ENCODE measurements at regions not wholly inside any gene's neighbourhood (a gene's known extent, or its start where the extent isn't known, plus 50 kb on each side); places are given as distances from the start of the nearest gene placed in this dataset.

DNA sequence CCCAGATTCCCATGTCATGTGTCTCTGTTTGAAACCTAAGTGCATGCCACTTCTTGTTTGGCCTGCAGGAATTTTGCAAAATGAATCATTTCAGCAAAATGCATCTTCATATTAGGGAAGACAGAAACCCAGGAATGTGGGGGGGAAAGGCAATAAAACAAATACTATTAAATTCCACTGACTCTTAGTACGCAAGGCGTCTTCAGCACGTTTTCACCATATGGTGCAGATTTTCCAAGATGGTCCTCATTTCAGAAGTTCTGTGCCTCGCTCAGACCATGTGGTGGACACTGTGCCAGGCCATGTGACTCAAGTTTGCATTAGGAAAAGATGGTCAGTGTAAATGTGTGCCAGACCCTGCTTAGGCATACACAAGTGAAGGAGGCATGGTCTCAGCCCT lies 184.0 kb downstream of the ACTL7B start:
- Mint-ChIP-seq H3K36me3 (ENCODE audit: low read depth) (no peaks in the 10 kb centered on the region), H3K27me3 (ENCODE audit: low read depth) (no peaks in the 10 kb centered on the region), H3K4me1 (ENCODE audit: low read depth) (no peaks in the 10 kb centered on the region), H3K9me3 (no peaks in the 10 kb centered on the region), H3K4me3 (no peak overlapping the region), H3K27ac (no peak overlapping the region)
- no peak for DNase-seq (ENCODE audit: low spot score)

- no peaks in the 10 kb centered on the region for H3K9me3 Mint-ChIP-seq
- H3K4me3 Mint-ChIP-seq, result no peak overlapping the region
- no peak overlapping the region for H3K27ac Mint-ChIP-seq
- no peak for DNase-seq (ENCODE audit: low spot score)
- H3K27me3 Mint-ChIP-seq (ENCODE audit: low read depth), result no peaks in the 10 kb centered on the region
- no peaks in the 10 kb centered on the region for H3K4me1 Mint-ChIP-seq (ENCODE audit: low read depth)
- H3K36me3 Mint-ChIP-seq (ENCODE audit: low read depth), result no peaks in the 10 kb centered on the region
Measured at GRCh38 chr9:108671176-108671575, 184.6 kb downstream of the ACTL7B start.

DNA sequence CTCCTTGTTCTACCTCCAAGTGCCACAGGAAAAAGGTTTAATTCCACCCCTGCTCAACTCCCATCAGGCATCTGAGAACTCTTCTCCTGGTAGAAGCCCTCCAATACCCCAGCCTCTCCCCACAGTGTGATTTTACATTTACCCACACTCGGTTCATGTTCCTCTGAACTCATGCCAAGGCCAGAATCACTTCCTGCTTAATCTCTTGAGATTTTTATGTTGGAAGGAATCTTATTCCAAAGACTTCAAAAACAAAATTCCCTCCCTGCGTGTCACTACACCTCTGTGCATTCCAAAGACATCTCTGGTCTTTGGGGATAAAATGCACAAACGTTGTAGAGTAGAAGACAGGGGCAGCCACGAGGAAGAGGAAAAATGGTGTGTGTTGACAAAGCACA lies 186.8 kb downstream of the ACTL7B start:
- Mint-ChIP-seq H3K27me3 (ENCODE audit: low read depth) (no peaks in the 10 kb centered on the region), H3K4me3 (no peak overlapping the region), H3K36me3 (ENCODE audit: low read depth) (no peaks in the 10 kb centered on the region), H3K9me3 (no peaks in the 10 kb centered on the region), H3K27ac (no peak overlapping the region), H3K4me1 (ENCODE audit: low read depth) (no peaks in the 10 kb centered on the region)
- no peak for DNase-seq (ENCODE audit: low spot score)

DNA sequence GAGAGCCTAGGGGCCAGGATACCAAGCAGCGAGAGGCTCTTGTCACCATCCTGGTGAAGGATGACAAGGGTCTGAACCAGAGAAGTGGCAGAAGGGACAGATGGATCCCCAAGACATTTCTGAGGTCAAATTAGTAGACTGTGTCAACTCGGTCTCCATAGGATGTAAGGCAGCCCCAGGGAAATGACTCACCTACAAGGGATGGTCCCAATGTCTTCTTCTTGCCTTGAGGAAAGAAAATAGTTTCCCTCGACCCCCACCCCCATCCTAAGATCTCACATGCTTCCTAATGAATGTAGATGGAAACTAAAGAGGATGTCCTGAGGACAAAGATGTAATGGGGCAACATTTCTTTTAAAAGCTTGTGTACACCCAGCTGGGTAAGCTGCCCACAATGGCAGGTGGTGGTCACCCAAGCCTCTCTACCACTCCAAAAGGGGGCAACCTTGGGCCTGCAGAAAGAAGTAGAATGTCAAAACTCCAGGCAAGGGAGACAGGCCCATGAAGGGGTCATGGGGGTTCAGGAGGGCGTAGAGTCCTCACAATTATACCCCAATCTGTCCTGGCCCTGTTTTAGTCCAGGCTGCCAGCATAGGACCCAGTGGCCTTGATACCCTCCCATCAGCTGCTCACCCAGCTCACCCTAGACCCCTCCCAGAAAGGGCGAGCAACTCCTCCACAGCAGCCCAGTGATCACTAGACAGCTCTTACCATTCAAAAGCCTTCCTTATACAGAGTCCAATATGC lies 187.4 kb downstream of the ACTL7B start:
- DNase-seq (ENCODE audit: low spot score), result no peak
- Mint-ChIP-seq H3K4me3 (no peak overlapping the region), H3K27me3 (ENCODE audit: low read depth) (no peaks in the 10 kb centered on the region), H3K36me3 (ENCODE audit: low read depth) (no peaks in the 10 kb centered on the region), H3K9me3 (no peaks in the 10 kb centered on the region), H3K4me1 (ENCODE audit: low read depth) (no peaks in the 10 kb centered on the region), H3K27ac (no peak overlapping the region)

GRCh38 chr9:108666240-108666784 lies 189.5 kb downstream of the ACTL7B start:
- H3K4me3 Mint-ChIP-seq, result no peak overlapping the region
- DNase-seq (ENCODE audit: low spot score), result no peak
- no peaks in the 10 kb centered on the region for H3K4me1 Mint-ChIP-seq (ENCODE audit: low read depth)
- H3K36me3 Mint-ChIP-seq (ENCODE audit: low read depth), result no peaks in the 10 kb centered on the region
- no peak overlapping the region for H3K27ac Mint-ChIP-seq
- H3K27me3 Mint-ChIP-seq (ENCODE audit: low read depth), result no peaks in the 10 kb centered on the region
- H3K9me3 Mint-ChIP-seq, result peaks cover 6% of the 10 kb centered on the region

DNA sequence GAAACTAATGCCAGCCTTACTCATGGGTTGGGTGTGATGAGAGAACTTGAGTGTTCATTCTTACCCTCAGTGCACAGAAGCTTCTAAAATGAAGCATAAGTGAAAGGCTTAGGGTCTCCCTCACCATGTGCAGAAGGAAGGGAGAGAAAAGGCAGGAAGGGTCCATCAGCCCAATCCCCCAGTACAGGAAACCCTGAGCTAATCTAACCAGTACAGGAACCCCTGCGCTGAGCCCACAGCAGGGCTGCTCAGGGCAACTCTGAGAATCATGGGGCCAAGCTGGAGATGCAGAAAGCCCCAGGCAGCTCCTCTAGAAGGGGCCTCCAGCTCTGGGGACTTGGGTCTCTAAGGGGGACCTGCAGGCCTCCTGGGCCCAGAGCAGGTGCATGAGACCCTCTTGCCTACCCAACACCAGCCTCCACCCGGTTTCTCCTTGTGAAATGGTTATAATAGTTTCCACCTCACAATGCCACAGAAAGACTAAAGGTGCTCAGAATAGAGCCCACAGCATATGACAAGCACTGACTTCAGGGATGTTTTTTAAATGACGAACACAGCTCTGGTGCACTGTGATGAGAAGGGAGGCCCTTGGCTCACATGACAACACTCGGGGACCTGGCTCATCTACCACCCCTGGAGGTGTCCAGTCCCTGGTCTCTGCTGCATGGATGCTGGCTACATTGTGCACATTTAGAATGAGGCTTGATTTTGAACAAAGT lies 190.1 kb downstream of the ACTL7B start:
- Mint-ChIP-seq H3K4me3 (no peak overlapping the region), H3K9me3 (peaks cover 10% of the 10 kb centered on the region), H3K4me1 (ENCODE audit: low read depth) (no peaks in the 10 kb centered on the region), H3K27me3 (ENCODE audit: low read depth) (no peaks in the 10 kb centered on the region), H3K27ac (no peak overlapping the region), H3K36me3 (ENCODE audit: low read depth) (no peaks in the 10 kb centered on the region)
- DNase-seq (ENCODE audit: low spot score), result no peak

- DNase-seq (ENCODE audit: low spot score), result no peak
- H3K27ac Mint-ChIP-seq, result no peak overlapping the region
- no peaks in the 10 kb centered on the region for H3K4me1 Mint-ChIP-seq (ENCODE audit: low read depth)
- peaks cover 19% of the 10 kb centered on the region for H3K9me3 Mint-ChIP-seq
- H3K27me3 Mint-ChIP-seq (ENCODE audit: low read depth), result no peaks in the 10 kb centered on the region
- no peaks in the 10 kb centered on the region for H3K36me3 Mint-ChIP-seq (ENCODE audit: low read depth)
- H3K4me3 Mint-ChIP-seq, result no peak overlapping the region
Measured at GRCh38 chr9:108664309-108665255, 191.2 kb downstream of the ACTL7B start.

GRCh38 chr9:108663422-108663821 lies 192.4 kb downstream of the ACTL7B start:
- no peak for DNase-seq (ENCODE audit: low spot score)
- Mint-ChIP-seq H3K27me3 (ENCODE audit: low read depth) (no peaks in the 10 kb centered on the region), H3K4me1 (ENCODE audit: low read depth) (no peaks in the 10 kb centered on the region), H3K36me3 (ENCODE audit: low read depth) (no peaks in the 10 kb centered on the region), H3K9me3 (peaks cover 28% of the 10 kb centered on the region), H3K27ac (no peak overlapping the region), H3K4me3 (no peak overlapping the region)

GRCh38 chr9:108662956-108663355 lies 192.8 kb downstream of the ACTL7B start:
- no peaks in the 10 kb centered on the region for H3K36me3 Mint-ChIP-seq (ENCODE audit: low read depth)
- no peaks in the 10 kb centered on the region for H3K27me3 Mint-ChIP-seq (ENCODE audit: low read depth)
- no peaks in the 10 kb centered on the region for H3K4me1 Mint-ChIP-seq (ENCODE audit: low read depth)
- H3K4me3 Mint-ChIP-seq, result no peak overlapping the region
- no peak overlapping the region for H3K27ac Mint-ChIP-seq
- DNase-seq (ENCODE audit: low spot score), result no peak
- H3K9me3 Mint-ChIP-seq, result peaks cover 29% of the 10 kb centered on the region

DNA sequence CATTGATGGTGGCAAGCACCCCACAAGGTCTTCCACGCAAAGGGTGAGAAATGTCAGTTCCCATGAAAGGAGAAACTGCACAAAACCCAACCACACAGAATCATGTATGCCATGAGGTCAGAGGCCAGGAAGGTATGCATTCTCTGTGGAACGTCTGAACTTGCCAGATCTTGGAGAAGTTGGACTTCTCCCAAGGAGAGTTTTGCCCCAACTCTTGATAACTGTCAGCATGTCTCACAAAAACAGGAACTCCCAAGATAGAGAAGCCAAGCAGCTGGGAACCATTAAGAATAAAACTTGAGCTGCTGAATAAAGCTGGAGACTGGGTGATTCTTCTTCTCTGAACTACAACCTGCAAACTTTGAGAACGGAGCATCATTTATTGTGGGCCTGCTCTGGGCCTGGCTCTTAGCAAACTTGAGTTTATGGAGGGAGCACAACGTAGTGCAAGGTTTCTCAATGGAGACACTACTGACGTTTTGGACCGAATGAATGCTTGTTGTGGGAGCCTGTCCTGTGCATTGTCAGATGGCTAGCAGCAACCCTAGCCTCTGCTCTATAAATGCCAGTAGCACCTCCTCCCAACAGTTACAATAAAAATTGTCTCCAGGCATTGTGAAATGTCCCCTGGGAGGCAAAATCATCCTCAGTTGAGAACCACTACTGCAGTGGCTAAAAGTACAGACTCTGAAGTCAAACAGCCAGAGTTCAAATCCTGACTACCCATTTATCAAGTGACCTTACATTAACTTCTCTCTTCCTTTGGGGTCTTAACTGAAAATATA lies 193.5 kb downstream of the ACTL7B start:
- H3K9me3 Mint-ChIP-seq, result peaks cover 31% of the 10 kb centered on the region
- no peak for DNase-seq (ENCODE audit: low spot score)
- no peak overlapping the region for H3K27ac Mint-ChIP-seq
- H3K36me3 Mint-ChIP-seq (ENCODE audit: low read depth), result no peaks in the 10 kb centered on the region
- H3K4me1 Mint-ChIP-seq (ENCODE audit: low read depth), result no peaks in the 10 kb centered on the region
- no peaks in the 10 kb centered on the region for H3K27me3 Mint-ChIP-seq (ENCODE audit: low read depth)
- no peak overlapping the region for H3K4me3 Mint-ChIP-seq

GRCh38 chr9:108656566-108656965 lies 199.2 kb downstream of the ACTL7B start:
- Mint-ChIP-seq H3K27ac (no peak overlapping the region), H3K36me3 (ENCODE audit: low read depth) (no peaks in the 10 kb centered on the region), H3K9me3 (peaks cover 28% of the 10 kb centered on the region), H3K4me3 (no peak overlapping the region), H3K27me3 (ENCODE audit: low read depth) (no peaks in the 10 kb centered on the region), H3K4me1 (ENCODE audit: low read depth) (no peaks in the 10 kb centered on the region)
- DNase-seq (ENCODE audit: low spot score), result no peak

GRCh38 chr9:108655818-108656217 lies 200.0 kb downstream of the ACTL7B start:
- Mint-ChIP-seq H3K4me1 (ENCODE audit: low read depth) (no peaks in the 10 kb centered on the region), H3K36me3 (ENCODE audit: low read depth) (no peaks in the 10 kb centered on the region), H3K27me3 (ENCODE audit: low read depth) (no peaks in the 10 kb centered on the region), H3K27ac (no peak overlapping the region), H3K9me3 (peaks cover 23% of the 10 kb centered on the region), H3K4me3 (no peak overlapping the region)
- DNase-seq (ENCODE audit: low spot score), result no peak

GRCh38 chr9:108654566-108654965 lies 201.2 kb downstream of the ACTL7B start:
- DNase-seq (ENCODE audit: low spot score), result no peak
- H3K4me3 Mint-ChIP-seq, result no peak overlapping the region

More at GRCh38 chr9:108654566-108654965, 201.2 kb downstream of the ACTL7B start:
- Mint-ChIP-seq H3K36me3 (ENCODE audit: low read depth) (no peaks in the 10 kb centered on the region), H3K4me1 (ENCODE audit: low read depth) (no peaks in the 10 kb centered on the region), H3K27ac (no peak overlapping the region), H3K27me3 (ENCODE audit: low read depth) (no peaks in the 10 kb centered on the region), H3K9me3 (peaks cover 13% of the 10 kb centered on the region)

Measured in T-helper 2 cell treated with Interferon-gamma antibody and Interleukin-4, amounts not matched to agents 5 μg/mL and 100 μg/mL, for 36 hours (primary cell).